KBM-7 (cell line): ENCODE measurements at regions not wholly inside any gene's neighbourhood (a gene's known extent, or its start where the extent isn't known, plus 50 kb on each side); places are given as distances from the start of the nearest gene placed in this dataset.

Source experiments
- DNase-seq: peaks from one replicate; pipeline ENCODE4 v3.0.0-alpha.2; 2015
- in situ Hi-C: fragments of 300-500 bp; cut with MboI; formaldehyde crosslinking; loops from 2 replicates; pipeline ENCODE4 v1.14.3; 2020; ENCODE audit warnings: low sequenced_read_pairs, low pct_unique_long_range_greater_than_20kb, mixed read lengths

DNA sequence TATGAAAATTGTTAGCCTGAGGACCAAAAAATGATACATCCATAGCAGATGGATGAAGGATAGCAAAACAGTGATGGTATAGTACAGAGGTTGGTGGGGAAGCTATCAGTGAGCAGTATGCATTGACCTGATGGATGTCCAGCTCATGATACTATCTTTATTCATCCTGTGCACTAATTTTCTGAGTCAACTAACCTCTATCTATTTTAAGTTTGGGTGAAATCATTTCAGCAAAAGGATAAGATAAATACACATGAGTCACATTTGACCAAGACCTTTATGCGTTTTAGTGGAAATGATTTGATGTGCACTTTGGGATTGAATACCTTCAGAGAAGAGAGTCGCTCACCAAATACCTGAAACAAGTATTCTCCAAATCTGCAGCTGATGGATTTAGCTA is 351.0 kb upstream of the NR3C2 start:
- in situ Hi-C loops, result no loop called here
- no peak for DNase-seq

DNA sequence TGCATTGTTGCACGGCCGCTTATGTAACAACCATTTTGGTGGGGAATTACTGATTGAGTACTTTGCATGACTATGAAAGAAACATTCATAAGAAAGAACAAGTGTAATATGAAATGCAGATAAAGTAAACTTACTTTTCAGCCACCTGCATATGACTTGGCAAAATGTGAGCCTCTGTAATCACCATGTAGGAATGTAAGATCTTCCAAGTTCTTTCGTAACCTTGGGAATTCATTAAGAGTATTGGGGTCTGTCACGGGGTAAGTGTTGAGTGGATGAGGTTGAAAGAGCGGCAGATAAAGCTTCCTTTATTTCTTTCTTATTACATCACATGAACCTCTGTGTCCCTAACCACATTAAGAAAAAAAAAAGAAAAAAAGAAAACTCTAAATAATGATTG is 348.5 kb upstream of the NR3C2 start:
- in situ Hi-C loops, result no loop called here
- DNase-seq, result no peak

DNA sequence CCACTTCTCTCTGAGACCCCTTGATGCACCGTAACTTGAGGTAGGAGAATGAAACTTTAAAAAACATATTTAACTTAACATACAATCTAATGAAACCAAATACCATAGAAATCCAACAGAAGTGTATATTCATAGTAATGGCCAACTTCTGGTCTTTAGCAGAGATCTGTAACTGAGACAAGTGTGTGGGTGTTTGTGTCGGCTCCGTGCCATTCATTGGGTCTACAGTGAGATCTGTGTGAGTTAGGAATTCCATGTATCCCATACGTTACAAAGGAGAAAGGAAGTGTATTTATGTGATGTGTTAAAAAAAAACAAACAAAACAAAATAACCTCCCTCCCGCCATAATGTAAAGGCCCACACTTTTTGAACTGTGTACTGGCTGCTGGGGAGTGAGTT is 348.0 kb upstream of the NR3C2 start:
- no peak for DNase-seq
- in situ Hi-C loops, result no loop called here

GRCh38 chr4:148787831-148788477 is 345.7 kb upstream of the NR3C2 start:
- in situ Hi-C loops, result no loop called here
- DNase-seq, result no peak

GRCh38 chr4:148787285-148787684 is 345.1 kb upstream of the NR3C2 start:
- no peak for DNase-seq
- in situ Hi-C loops, result no loop called here

DNA sequence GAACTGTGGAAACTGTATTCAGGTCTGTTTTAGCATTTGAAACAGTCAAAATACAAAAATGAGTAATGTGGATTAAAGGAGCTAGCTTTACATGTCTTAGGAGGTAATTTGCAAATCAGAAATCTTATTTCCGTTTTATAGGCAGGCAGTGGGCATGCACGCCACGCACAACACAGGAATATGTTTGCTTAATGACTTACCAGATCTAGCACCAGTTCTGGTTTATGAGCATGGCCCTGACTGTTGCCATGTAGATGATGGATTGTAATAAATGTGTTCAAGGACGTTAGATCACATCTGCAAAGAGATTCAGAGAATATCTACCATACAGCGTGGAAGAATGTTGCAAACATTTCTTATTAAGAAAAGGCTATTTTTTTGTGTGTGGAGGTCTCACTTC is 344.5 kb upstream of the NR3C2 start:
- no peak for DNase-seq
- in situ Hi-C loops, result no loop called here

DNA sequence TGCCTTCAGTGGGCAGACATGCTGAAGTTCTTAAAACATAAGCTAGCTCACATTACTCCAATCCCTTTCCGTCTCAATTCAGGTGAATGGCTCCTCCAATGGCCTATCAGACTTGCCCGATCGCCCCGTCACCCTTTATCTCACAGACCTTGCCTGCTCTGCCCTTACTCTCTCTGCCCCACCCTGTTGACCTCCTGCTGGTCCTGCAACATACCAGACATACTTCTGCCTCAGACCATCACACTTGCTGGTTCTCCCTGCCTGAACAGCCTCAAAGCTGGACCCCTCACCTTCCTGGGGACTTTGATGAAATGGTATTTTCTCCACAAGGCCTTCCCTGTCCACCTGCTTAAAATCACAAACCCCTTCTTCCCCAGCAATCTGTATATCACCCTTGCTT is 340.1 kb upstream of the NR3C2 start:
- DNase-seq, result no peak
- in situ Hi-C loops, result no loop called here

GRCh38 chr4:148780426-148781005 is 338.3 kb upstream of the NR3C2 start:
- in situ Hi-C loops, result no loop called here
- no peak for DNase-seq

DNA sequence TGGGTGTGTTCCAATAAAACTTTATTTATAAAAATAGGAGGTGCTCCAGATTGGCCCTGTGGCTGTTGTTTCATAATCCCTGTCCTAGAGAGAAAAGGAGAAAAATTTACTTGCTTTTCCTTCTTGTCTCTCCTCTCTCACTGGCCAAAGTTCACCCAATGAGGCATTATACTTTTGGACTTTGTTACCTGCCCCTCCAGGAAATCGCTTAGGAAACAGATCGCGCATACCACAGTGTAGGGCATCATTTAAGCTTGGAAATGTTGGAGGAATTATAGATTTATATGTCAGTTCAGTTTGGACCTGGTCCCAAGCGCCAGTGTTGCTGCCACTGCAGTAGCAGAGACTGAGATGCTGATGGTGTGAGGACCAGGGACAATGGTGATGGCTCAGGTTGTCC is 337.6 kb upstream of the NR3C2 start:
- DNase-seq, result no peak
- in situ Hi-C loops, result no loop called here

- in situ Hi-C loops, result no loop called here
- DNase-seq, result no peak
These were observed 336.9 kb upstream of the NR3C2 start for GRCh38 chr4:148778980-148779675.

DNA sequence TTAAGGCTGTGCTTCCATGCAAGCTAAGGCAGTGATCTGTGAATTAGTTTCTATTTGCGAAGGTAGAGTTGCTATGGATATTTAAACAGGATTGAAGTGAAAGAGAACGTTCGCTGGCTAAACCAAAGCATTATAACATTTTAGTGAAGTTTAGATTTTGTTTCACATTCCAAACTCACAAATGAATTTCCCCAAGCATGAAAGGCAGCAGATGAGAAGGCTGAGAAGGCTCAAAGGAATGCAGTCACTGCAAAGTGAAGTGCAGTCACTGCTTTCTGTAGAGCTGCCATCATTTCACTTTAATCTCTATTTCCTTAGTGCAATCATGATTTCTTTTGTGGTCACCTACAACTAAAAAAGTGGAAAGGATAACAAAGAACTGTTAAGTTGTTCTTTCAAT is 334.7 kb upstream of the NR3C2 start:
- in situ Hi-C loops, result no loop called here
- DNase-seq, result no peak

GRCh38 chr4:148774134-148774533 is 331.9 kb upstream of the NR3C2 start:
- in situ Hi-C loops, result no loop called here
- no peak for DNase-seq

DNA sequence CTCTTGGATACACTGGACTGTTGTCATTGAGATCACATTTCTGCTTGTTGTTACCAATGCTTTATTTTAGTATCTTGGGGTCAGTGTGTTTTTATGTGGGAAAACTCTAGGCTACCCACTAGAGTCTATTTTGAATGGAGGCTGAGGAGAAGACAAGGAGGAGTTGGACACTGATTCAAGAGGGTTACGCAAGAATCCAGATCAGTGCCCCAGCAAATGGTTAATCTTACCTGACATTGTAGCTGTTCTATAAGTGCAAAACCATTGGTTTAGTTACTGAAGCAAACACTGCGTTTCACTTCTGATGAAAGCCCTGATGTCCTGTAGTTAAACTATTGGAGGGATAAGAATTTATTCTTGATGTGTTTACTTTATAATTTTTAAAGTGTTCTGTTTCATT is 331.1 kb upstream of the NR3C2 start:
- in situ Hi-C loops, result no loop called here
- DNase-seq, result no peak

DNA sequence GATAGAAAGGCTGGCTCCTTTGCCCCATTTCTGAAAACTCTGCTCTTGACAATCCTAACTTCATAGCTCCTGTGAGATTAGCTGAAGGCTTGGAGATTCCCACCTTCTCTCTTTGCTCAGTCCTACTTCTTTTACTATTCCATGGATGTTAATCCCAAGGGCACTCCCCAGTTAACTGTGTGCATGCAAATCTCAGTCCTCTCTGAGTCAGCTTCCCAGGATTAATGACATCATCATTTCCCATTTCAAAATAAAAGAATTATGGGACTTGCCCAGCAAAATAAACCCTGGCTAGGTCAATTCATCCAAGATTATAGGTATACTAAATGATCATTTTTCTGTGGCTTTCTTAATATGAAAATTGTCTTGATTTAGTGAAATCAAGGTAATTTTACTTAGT is 328.6 kb upstream of the NR3C2 start:
- in situ Hi-C loops, result no loop called here
- no peak for DNase-seq

DNA sequence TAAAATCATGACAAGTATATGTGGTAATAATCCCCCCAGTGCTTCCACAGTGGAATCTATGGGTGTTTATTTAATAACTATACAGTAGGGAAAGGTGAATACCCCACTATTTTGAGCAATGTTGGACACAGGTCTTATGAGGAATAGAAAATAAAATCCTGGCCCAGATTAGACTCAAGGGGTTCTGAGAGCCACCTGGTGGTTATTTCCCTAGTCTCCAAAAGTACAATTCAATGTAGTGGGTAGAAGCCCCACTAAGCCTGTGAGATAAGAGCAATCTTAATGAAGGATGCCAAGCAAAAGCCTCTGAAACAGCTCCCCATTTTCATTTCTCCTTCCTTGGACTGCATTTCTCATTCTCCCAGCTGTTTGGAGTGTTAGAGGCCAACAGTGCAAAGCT is 328.2 kb upstream of the NR3C2 start:
- in situ Hi-C loops, result no loop called here
- no peak for DNase-seq

- in situ Hi-C loops, result no loop called here
- DNase-seq, result no peak
These were observed 322.5 kb upstream of the NR3C2 start for GRCh38 chr4:148764720-148765119.

GRCh38 chr4:148757171-148757570 is 315.0 kb upstream of the NR3C2 start:
- in situ Hi-C loops, result no loop called here
- DNase-seq, result no peak

- DNase-seq, result no peak
- in situ Hi-C loops, result no loop called here
These were observed 307.2 kb upstream of the NR3C2 start for GRCh38 chr4:148749403-148749802.

GRCh38 chr4:148747721-148748268 is 305.6 kb upstream of the NR3C2 start:
- DNase-seq, result no peak
- in situ Hi-C loops, result no loop called here

GRCh38 chr4:148740701-148741100 is 298.5 kb upstream of the NR3C2 start:
- no peak for DNase-seq
- in situ Hi-C loops, result no loop called here
